ENCODE measurements at regions not wholly inside any gene's neighbourhood (a gene's known extent, or its start where the extent isn't known, plus 50 kb on each side); places are given as distances from the start of the nearest gene placed in this dataset.

GRCh38 chr1:228979325-228979699 lies 244.0 kb downstream of the RHOU start:
- no peak for DNase-seq

- DNase-seq = no peak
These were observed 244.5 kb downstream of the RHOU start for GRCh38 chr1:228979774-228980173.

GRCh38 chr1:228980232-228980937 lies 245.1 kb downstream of the RHOU start:
- DNase-seq = no peak

GRCh38 chr1:228982637-228983036 lies 247.4 kb downstream of the RHOU start:
- no peak for DNase-seq

- DNase-seq = no peak
These were observed 248.0 kb downstream of the RHOU start for GRCh38 chr1:228983231-228983660.

- no peak for DNase-seq
These were observed 248.4 kb downstream of the RHOU start for GRCh38 chr1:228983661-228984060.

GRCh38 chr1:228984107-228984506 lies 248.8 kb downstream of the RHOU start:
- DNase-seq = no peak

- DNase-seq = no peak
These were observed 249.7 kb downstream of the RHOU start for GRCh38 chr1:228984646-228985631.

- DNase-seq = no peak
These were observed 250.4 kb downstream of the RHOU start for GRCh38 chr1:228985661-228986060.

- no peak for DNase-seq
These were observed 251.0 kb downstream of the RHOU start for GRCh38 chr1:228986093-228986904.

- DNase-seq = no peak
These were observed 252.0 kb downstream of the RHOU start for GRCh38 chr1:228987286-228987685.

GRCh38 chr1:228987736-228988506 lies 252.6 kb downstream of the RHOU start:
- DNase-seq = no peak

- DNase-seq = no peak
These were observed 253.4 kb downstream of the RHOU start for GRCh38 chr1:228988664-228989063.

GRCh38 chr1:228989176-228989575 lies 253.9 kb downstream of the RHOU start:
- DNase-seq = no peak

GRCh38 chr1:228989676-228989991 lies 254.4 kb downstream of the RHOU start:
- no peak for DNase-seq

GRCh38 chr1:228989992-228990827 lies 254.9 kb downstream of the RHOU start:
- DNase-seq = no peak

GRCh38 chr1:228990906-228991569 lies 255.8 kb downstream of the RHOU start:
- no peak for DNase-seq

GRCh38 chr1:228992044-228992443 lies 256.8 kb downstream of the RHOU start:
- DNase-seq = no peak

- no peak for DNase-seq
These were observed 257.7 kb downstream of the RHOU start for GRCh38 chr1:228992907-228993535.
